ENCODE measurements at regions not wholly inside any gene's neighbourhood (a gene's known extent, or its start where the extent isn't known, plus 50 kb on each side); places are given as distances from the start of the nearest gene placed in this dataset.

DNA sequence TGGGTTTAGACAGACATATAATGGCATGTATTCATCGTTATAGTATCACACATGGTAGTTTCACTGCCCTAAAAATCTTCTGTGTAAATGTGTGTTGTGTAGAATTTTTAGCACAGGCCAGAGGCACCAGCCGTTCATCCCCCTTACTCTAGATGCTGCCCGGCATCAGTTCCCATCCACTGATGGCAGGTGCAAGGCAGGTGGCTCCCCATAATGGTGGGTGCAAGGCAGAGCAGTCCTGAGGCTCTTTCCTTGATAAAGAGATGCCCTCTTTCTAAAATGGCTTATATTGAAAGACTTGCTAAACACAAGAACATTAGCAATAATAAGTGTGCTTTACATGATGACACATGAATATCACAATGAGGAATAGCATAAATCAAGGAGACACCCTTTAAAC lies 508.5 kb downstream of the EPHA4 start:
- no peak for DNase-seq (ENCODE audit: low spot score)

GRCh38 chr2:221064058-221064854 lies 507.8 kb downstream of the EPHA4 start:
- no peak for DNase-seq (ENCODE audit: low spot score)

DNA sequence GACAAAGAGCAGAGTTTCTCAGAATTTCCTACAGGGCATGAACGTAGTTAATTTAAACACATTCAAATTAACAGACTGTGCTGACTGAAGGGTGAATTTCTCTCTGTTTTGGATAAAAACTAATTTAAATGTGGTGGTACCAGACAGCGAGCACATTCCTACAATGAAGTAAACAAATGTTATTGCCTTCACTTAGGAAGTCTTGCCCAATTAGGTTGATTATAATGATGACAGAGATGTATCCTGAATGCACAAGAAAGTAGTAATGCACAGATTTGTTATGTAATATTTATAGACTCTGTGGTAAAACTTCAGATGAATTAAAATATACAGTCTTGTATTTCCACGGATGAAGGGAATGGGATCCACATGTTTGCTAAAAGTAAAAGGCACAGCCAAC lies 507.2 kb downstream of the EPHA4 start:
- no peak for DNase-seq (ENCODE audit: low spot score)

DNA sequence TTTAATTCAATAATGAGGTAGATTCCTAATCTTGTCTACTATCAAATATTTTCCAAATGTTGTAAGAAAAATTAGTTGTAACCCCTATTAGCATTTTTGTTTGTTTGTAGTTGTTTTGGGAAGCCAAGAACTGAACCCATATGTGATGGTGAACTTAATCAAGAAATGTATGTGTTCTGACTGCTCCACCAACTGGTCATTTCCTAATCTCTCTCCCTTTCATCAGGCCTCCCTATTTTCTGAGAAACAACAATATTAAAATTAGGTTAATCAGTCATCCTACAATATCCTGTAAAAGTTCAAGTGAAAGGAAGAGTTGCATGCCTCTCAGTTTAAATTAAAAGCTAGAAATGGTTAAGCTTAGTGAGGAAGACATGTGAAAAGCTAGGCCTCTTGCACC lies 504.0 kb downstream of the EPHA4 start:
- no peak for DNase-seq (ENCODE audit: low spot score)

- no peak for DNase-seq (ENCODE audit: low spot score)
These were observed 502.0 kb downstream of the EPHA4 start for GRCh38 chr2:221070106-221070505.

DNA sequence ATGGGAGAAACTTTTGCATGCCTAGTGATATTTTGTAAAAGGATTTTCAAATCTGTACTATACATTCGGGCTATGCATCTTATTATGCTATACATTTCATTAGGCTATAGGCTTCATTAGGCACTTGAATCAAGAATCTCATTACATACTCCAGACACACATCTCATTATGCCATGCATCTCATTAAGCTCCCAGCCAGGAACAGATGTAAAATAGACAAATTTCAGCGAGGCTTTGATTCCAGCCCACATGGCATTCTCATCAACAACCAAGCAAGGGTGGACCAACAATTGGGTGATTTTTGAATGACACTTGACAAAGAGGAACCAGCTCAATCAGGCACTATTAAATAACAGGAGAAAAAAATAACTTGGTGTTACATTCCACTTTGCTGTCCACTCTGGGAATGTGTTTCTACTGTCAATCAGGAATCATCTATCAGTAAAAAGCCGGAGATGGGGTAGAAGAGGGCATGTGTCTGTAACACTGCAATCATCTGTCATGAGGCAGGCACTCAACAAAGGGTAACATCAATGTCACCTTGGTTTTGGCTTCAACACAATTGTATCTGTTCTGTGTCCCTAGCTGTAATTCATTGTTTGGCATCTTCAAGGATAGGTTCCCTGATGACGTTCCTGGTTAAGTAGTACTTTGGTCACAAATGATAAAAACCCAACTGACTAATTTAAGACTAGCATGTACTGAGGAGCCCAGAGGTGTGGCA lies 498.6 kb downstream of the EPHA4 start:
- DNase-seq (ENCODE audit: low spot score): no peak

GRCh38 chr2:221074238-221074637 lies 497.9 kb downstream of the EPHA4 start:
- no peak for DNase-seq (ENCODE audit: low spot score)

GRCh38 chr2:221075203-221075602 lies 496.9 kb downstream of the EPHA4 start:
- DNase-seq (ENCODE audit: low spot score): no peak

DNA sequence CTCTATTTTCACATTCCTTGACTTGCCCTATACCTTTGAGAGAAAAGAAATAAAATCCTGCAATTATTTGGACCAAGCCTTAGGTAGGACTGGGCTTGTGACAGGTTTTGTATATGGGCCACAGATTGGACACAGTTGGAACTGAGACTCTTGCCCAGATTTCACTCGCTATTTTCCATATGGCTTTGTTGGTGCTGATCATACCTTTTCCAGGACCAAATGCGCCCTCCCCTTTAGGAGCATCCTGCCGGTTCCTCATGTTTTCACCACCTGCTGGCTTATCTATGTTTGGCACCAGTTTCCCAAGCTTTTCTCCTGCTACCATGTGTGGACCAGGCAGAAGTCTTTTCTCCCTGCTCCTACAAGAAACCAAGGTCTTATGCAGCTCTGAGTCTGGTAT lies 494.9 kb downstream of the EPHA4 start:
- no peak for DNase-seq (ENCODE audit: low spot score)

DNA sequence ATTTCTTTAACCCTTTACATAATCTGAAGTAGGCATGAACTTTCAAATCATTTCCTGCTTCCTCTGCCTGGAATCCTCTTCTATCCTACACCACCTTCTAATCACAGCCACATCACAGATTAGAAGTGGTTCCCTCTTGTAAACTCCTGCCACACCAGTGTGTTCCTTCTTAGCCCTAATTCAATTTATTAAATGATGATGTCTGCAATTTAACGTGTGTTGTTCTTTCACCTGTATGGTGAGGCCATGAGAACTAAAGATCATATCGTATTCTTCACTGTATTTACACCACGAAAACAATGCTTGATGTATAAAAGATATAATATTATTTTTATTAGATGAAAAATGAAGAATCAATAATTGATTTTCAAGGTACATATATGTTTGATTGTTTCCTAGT lies 494.3 kb downstream of the EPHA4 start:
- DNase-seq (ENCODE audit: low spot score): no peak

DNA sequence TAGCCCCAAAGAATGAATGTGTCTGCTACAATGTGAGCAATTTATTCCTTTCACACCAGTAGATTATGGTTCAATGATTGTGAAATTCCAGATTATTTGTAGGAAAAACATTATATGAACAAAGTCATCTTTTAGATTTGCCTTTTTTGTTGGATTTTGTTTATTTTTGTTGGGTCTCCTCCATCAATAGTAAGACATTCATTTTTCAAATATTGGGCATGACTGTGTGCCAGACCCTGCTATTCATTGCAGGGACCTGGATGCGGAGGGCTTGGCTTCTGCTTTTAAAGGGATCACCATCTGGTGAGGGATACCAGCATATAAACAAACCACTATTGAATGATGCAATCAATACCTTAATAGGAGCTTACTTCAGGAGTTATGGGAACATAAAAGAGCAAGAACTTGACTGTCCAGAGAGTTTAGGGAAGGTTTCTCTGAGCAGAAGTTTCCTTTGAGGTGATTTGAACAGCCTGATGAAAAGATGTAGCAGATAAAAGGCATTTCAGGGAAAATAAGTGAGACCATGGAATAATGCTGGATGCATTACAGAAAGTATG lies 486.7 kb downstream of the EPHA4 start:
- DNase-seq (ENCODE audit: low spot score): no peak

GRCh38 chr2:221085936-221086335 lies 486.2 kb downstream of the EPHA4 start:
- no peak for DNase-seq (ENCODE audit: low spot score)

DNA sequence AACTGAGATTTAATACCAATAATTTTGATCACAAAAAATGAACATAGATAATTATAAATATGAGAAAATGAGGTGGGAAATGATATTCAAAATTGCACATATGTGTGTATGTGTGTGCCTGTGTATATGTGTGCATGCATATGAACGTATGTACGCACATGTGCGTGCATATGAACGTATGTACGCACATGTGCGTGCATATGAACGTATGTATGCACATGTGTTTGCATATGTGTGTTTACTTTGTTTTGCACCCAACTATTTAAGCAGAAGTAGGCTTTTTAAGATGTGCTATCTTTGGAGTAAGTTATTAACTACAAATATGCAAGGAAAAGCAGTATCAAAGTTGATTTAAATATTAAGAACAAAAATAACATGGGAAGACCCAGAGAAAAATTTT lies 484.3 kb downstream of the EPHA4 start:
- no peak for DNase-seq (ENCODE audit: low spot score)

GRCh38 chr2:221088506-221088905 lies 483.6 kb downstream of the EPHA4 start:
- no peak for DNase-seq (ENCODE audit: low spot score)

DNA sequence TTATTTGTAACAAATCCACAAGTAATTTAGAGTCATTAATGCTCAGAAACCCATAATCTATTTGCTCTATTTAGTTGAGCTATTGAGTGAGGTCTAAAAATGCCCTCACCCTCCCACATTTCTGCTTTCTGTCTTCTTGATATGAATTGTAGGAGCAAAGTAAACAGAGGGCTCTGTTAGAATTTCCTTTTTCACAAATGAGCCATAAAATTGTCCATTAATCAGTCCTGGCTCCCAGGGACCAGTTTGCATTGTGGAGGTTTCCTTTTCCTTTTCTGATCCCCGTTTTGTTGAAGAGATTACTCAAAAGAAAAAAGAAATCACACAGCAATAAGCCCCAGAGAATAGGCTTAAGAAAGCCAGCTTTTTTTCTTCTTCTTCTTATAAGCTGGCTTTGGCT lies 476.7 kb downstream of the EPHA4 start:
- DNase-seq (ENCODE audit: low spot score): no peak

DNA sequence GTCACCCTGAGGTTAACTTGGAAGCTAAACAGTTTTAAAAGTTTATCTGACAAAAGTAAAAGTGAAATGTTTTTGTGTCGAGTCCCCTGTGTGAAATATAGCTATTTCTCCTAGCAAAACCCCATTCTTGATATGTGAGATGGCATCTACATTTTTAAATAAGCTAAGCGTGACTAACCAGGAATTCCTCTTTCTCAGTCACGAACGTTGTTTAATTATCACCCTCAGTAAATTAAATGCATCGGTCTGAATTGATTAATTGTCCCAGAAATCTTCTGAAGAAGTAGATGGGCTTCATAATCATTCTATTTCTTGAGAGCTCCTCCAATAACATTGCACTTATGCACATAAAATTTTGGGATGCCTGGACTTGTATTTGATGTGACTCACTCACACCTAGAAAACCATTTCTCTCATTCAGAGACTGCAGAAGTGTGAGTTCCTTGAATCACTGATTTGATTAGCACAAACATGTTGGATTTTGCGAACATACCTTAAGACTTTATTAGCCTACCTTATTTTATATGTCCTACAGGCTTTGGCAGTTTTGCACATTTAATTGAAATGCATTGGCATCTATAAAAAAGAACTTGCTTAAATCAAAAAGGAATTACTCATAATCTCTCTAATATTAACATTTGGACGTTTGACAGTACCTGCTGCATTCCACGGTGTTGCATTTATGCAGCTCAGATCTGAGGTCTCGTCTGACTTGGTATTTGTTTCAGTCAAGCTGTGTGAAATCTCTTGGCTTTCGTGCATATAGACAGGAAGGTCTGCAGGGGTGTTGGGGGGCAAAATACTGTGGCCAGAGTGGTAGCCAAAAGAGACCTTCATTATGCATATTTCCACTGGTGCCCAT lies 475.2 kb downstream of the EPHA4 start:
- DNase-seq (ENCODE audit: low spot score): no peak

- no peak for DNase-seq (ENCODE audit: low spot score)
These were observed 474.6 kb downstream of the EPHA4 start for GRCh38 chr2:221097568-221097915.

- DNase-seq (ENCODE audit: low spot score): no peak
These were observed 474.2 kb downstream of the EPHA4 start for GRCh38 chr2:221097949-221098348.

DNA sequence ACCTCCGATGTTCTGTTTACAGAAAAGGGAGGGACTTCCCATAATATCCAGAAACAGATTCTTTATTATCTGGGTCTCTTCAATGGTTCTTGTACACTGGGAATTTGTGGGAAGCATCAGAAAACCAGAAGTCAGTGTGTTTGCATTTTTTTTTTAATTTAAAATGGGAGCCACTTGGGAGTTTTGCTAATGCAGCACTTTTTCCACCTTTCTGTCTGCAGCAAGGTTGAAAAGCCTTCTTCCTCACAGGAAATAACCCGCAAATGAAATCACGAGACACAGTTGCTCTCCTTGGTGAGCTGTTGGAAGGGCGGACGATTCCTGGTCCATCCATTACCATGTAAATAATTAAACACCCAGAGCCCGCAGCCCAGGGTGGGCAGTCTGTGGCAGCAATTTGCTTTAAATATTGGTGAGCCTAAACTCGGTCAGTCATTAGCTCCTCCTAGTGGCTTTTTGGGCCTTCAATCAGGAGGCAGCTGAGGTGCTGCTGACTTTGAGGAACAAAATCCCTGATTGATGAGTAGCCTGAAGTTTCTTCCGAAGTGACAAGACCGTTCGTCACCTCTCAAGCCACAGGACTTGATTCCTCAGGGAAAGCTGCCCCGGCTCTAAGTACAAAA lies 471.5 kb downstream of the EPHA4 start:
- peak; percentile 50 for DNase-seq (ENCODE audit: low spot score)

- no peak for DNase-seq (ENCODE audit: low spot score)
These were observed 469.0 kb downstream of the EPHA4 start for GRCh38 chr2:221102896-221103688.

DNA sequence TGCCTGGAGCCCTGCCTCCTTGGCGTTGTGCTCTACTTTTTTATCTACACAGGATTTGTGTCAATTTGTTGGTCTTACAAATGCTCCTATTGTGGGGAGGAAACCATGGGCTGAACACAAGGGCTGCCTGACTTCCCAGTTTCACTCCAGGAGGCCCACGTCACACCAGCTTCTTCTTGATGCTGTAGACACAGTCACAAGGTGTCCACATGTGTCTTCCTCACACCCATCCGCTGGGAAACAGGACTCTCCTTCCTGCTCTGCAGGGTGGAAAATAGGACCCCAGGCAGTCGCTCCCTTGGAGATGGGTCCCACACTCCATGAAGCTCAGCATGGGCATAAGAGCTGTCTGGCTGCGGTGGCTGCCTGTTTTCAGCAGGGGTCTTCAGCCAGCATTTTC lies 468.2 kb downstream of the EPHA4 start:
- DNase-seq (ENCODE audit: low spot score): no peak

Data from iPS-NIHi11 (cell line).